Hepatocyte (in vitro differentiated cells): ENCODE measurements at regions not wholly inside any gene's neighbourhood (a gene's known extent, or its start where the extent isn't known, plus 50 kb on each side); places are given as distances from the start of the nearest gene placed in this dataset.

ENCODE experiments used
- EZH2 ChIP-seq: fragments of 200-600 bp; sonication (generic); IDR thresholded peaks from 2 replicates; pipeline ENCODE4 v1.6.1; 2016; ENCODE audit warnings: antibody characterized with exemption, mild to moderate bottlenecking, borderline replicate concordance
- EZH2phosphoT487 ChIP-seq: fragments of 200-600 bp; sonication (generic); IDR thresholded peaks from one replicate; pipeline ENCODE4 v1.6.1; 2018; ENCODE audit warnings: antibody characterized with exemption, mild to moderate bottlenecking, low read depth, moderate library complexity; ENCODE audit not compliant: unreplicated experiment, severe bottlenecking
- TF ChIP-seq, protein P1 (sequence below): fragments of 200-600 bp; sonication (generic); IDR thresholded peaks from 2 replicates; pipeline ENCODE4 v1.5.1; 2016; ENCODE audit warnings: antibody characterized with exemption, mild to moderate bottlenecking; ENCODE audit not compliant: poor library complexity

DNA sequence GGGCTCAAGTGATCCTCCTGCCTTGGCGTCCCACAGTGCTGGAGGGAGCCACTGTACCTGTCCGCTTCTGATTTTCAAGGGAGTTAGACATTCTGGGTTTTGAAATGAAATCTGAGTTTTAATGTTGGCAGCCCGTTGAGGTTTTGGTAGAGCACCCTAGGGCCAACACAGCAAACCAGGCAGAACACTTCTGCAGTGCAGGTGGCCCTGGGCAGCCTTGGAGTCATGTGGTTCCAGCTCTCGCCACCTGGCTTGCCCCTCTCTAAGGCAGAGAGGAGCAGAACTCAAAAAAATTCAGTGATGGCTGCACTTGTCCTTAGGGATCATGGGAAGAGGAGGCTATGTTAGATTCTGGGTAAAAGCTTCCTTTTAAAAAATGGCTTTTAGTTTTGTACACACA lies 74.9 kb downstream of the CLDN34 start:
- TF ChIP-seq, protein P1, sequence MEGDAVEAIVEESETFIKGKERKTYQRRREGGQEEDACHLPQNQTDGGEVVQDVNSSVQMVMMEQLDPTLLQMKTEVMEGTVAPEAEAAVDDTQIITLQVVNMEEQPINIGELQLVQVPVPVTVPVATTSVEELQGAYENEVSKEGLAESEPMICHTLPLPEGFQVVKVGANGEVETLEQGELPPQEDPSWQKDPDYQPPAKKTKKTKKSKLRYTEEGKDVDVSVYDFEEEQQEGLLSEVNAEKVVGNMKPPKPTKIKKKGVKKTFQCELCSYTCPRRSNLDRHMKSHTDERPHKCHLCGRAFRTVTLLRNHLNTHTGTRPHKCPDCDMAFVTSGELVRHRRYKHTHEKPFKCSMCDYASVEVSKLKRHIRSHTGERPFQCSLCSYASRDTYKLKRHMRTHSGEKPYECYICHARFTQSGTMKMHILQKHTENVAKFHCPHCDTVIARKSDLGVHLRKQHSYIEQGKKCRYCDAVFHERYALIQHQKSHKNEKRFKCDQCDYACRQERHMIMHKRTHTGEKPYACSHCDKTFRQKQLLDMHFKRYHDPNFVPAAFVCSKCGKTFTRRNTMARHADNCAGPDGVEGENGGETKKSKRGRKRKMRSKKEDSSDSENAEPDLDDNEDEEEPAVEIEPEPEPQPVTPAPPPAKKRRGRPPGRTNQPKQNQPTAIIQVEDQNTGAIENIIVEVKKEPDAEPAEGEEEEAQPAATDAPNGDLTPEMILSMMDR = no peak
- no peak for TF ChIP-seq EZH2
- TF ChIP-seq EZH2phosphoT487 = no peak
